NB4 (cell line): ENCODE measurements at regions not wholly inside any gene's neighbourhood (a gene's known extent, or its start where the extent isn't known, plus 50 kb on each side); places are given as distances from the start of the nearest gene placed in this dataset.

Source experiments
- POLR2A ChIP-seq: IDR thresholded peaks from 2 replicates; pipeline ENCODE4 v1.6.1; 2011; ENCODE audit warnings: mild to moderate bottlenecking; ENCODE audit not compliant: insufficient read length; ENCODE audit errors: extremely low read depth
- TF ChIP-seq, protein P1 (sequence below): IDR thresholded peaks from one replicate; pipeline ENCODE4 v1.5.1; 2012; ENCODE audit warnings: low read depth, low read length

DNA sequence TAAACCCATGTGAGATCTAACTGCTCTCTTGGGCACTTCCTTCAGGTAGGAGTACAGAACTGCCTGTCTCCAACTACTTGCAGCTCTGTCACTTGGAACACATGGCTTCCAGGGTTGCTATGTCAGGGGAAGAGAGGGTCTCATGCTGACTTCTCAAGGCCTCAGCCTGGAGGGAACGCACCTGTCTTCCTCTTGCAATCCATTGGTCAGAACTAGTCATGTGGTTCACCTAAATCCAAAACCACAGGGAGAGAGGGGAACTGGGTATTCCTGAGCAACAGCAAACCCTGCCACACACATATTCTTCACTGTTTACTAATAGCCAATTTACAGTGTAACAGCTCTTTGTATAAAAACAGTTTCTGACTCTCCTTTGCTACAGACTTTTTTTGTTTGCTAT is 206.1 kb downstream of the KCNJ2 start:
- TF ChIP-seq, protein P1, sequence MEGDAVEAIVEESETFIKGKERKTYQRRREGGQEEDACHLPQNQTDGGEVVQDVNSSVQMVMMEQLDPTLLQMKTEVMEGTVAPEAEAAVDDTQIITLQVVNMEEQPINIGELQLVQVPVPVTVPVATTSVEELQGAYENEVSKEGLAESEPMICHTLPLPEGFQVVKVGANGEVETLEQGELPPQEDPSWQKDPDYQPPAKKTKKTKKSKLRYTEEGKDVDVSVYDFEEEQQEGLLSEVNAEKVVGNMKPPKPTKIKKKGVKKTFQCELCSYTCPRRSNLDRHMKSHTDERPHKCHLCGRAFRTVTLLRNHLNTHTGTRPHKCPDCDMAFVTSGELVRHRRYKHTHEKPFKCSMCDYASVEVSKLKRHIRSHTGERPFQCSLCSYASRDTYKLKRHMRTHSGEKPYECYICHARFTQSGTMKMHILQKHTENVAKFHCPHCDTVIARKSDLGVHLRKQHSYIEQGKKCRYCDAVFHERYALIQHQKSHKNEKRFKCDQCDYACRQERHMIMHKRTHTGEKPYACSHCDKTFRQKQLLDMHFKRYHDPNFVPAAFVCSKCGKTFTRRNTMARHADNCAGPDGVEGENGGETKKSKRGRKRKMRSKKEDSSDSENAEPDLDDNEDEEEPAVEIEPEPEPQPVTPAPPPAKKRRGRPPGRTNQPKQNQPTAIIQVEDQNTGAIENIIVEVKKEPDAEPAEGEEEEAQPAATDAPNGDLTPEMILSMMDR, result no peak
- no peak for TF ChIP-seq POLR2A
